K562 (cell line): ENCODE measurements at regions not wholly inside any gene's neighbourhood (a gene's known extent, or its start where the extent isn't known, plus 50 kb on each side); places are given as distances from the start of the nearest gene placed in this dataset.

Experiments
- ATAC-seq: fragments of 200-7000 bp; cut with Tn5 transposase; 3 replicates; pipeline ENCODE4 v1.9.1; 2020; ENCODE audit warnings: moderate library complexity
- BruUV-seq: library from RNA; stranded (reverse); fragments of 400-500 nt; replicated peaks from 2 replicates; lab custom pipeline; 2021; lab: Mats Ljungman, UMichigan
- CTCF ChIA-PET: fragments of 300-600 bp; formaldehyde crosslinking; extraction: SDS; loops from one replicate; lab custom pipeline; 2021; ENCODE audit warnings: low intra/inter-chr PET ratio; lab: Yijun Ruan, JAX
- POLR2A ChIA-PET: fragments of 300-600, 350-650 bp; sonication (Branson Sonifier 250); formaldehyde crosslinking; extraction: SDS; loops from one replicate; lab custom pipeline; 2021; ENCODE audit warnings: antibody characterized with exemption, inconsistent platforms; lab: Yijun Ruan, JAX
- DNase-seq, 4 experiments: peaks; one replicate each; pipeline versions ENCODE4 v3.0.0 to v3.0.0-alpha.2; 2011 to 2018; ENCODE audit warnings: low spot score in 3 of 4, mixed read lengths in 3 of 4; ENCODE audit errors: extremely low read depth in 1 of 4
- FAIRE-seq: peaks from 2 replicates; lab custom pipeline; 2011; peaks lifted over from hg19 to GRCh38; lab: Jason Lieb, UNC
- H2AFZ ChIP-seq: 2 replicates; pipeline ENCODE4 v1.6.0; 2011; ENCODE audit warnings: low read depth, low read length, control low read depth, inconsistent platforms
- H3K27ac ChIP-seq: fragments of 200-600 bp; 3 replicates; pipeline ENCODE4 v1.8.0; 2011; ENCODE audit warnings: low read depth, mild to moderate bottlenecking, control low read depth, inconsistent platforms, low read length, moderate library complexity, mixed read lengths; ENCODE audit errors: extremely low read depth
- H3K27me3 ChIP-seq, 2 experiments: fragments of 300-600 bp in 1 of 2; 2 replicates in 1 of 2; 3 replicates in 1 of 2; pipeline versions ENCODE4 v1.6.0 to v1.8.0; 2011; ENCODE audit warnings: inconsistent platforms in 2 of 2, low read length in 2 of 2, mild to moderate bottlenecking in 1 of 2, mixed read lengths in 1 of 2, moderate library complexity in 1 of 2; ENCODE audit not compliant: control insufficient read depth in 2 of 2, insufficient read depth in 2 of 2
- H3K36me3 ChIP-seq: fragments of 300-600 bp; 3 replicates; pipeline ENCODE4 v1.8.0; 2011; ENCODE audit warnings: mild to moderate bottlenecking, low read length, inconsistent platforms; ENCODE audit not compliant: control insufficient read depth, insufficient read depth
- H3K4me1 ChIP-seq, 2 experiments: fragments of 200-600 bp in 1 of 2; replicated peaks in 1 of 2; 2 replicates in 1 of 2; 3 replicates in 1 of 2; pipeline versions ENCODE4 v1.5.1 to v1.8.0; 2011; ENCODE audit warnings: inconsistent platforms in 2 of 2, low read length in 2 of 2, mild to moderate bottlenecking in 1 of 2, mixed read lengths in 1 of 2, moderate library complexity in 1 of 2; ENCODE audit not compliant: control insufficient read depth in 2 of 2, insufficient read depth in 2 of 2
- H3K4me2 ChIP-seq: 2 replicates; pipeline ENCODE4 v1.6.1; 2011; ENCODE audit warnings: low read length, control low read depth, inconsistent platforms, mixed read lengths; ENCODE audit not compliant: insufficient read depth
- H3K4me3 ChIP-seq: fragments of 200-600 bp; sonication (generic), shearing (Covaris generic); 2 replicates; pipeline ENCODE4 v1.5.1; 2016; ENCODE audit warnings: control low read depth, inconsistent platforms
- H3K79me2 ChIP-seq: fragments of 200-600 bp; 3 replicates; pipeline ENCODE4 v1.8.0; 2011; ENCODE audit warnings: low read length, inconsistent platforms; ENCODE audit not compliant: control insufficient read depth, insufficient read depth
- H3K9ac ChIP-seq, 2 experiments: 2 replicates each; pipeline versions ENCODE4 v1.6.0 to v1.6.1; 2011; ENCODE audit warnings: low read depth in 2 of 2, low read length in 2 of 2, control low read depth in 1 of 2, inconsistent platforms in 1 of 2, mild to moderate bottlenecking in 1 of 2, mixed read lengths in 1 of 2; ENCODE audit not compliant: insufficient read depth in 1 of 2
- H3K9me1 ChIP-seq: one replicate; pipeline ENCODE4 v1.6.0; 2011; ENCODE audit warnings: inconsistent platforms, mild to moderate bottlenecking, low read length, moderate library complexity; ENCODE audit not compliant: control insufficient read depth, insufficient read depth
- H3K9me3 ChIP-seq: replicated peaks from 2 replicates; pipeline ENCODE4 v1.5.1; 2011; ENCODE audit warnings: low read depth, low read length, inconsistent platforms; ENCODE audit not compliant: control insufficient read depth, insufficient read depth
- H4K20me1 ChIP-seq: replicated peaks from 2 replicates; pipeline ENCODE4 v1.6.1; 2011; ENCODE audit warnings: low read length, inconsistent platforms, mixed read lengths; ENCODE audit not compliant: control insufficient read depth, insufficient read depth
- EP400 ChIP-seq: fragments of 450-650 bp; IDR thresholded peaks from 2 replicates; pipeline ENCODE4 v1.6.1; 2017; ENCODE audit warnings: antibody characterized with exemption, mild to moderate bottlenecking, moderate library complexity
- HMGXB4 ChIP-seq: sonication (generic); formaldehyde crosslinking; IDR thresholded peaks from 2 replicates; pipeline ENCODE4 v1.8.1; 2023; ENCODE audit warnings: mild to moderate bottlenecking, missing genetic modification reagents
- KDM5B ChIP-seq: fragments of 200-600 bp; sonication (generic); IDR thresholded peaks from 2 replicates; pipeline ENCODE4 v1.6.1; 2012; ENCODE audit warnings: low read depth, mild to moderate bottlenecking, moderate library complexity, low read length, control low read depth, inconsistent platforms; ENCODE audit not compliant: insufficient replicate concordance
- LEF1 ChIP-seq: fragments of 450-650 bp; IDR thresholded peaks from 2 replicates; pipeline ENCODE4 v1.6.1; 2016; ENCODE audit warnings: mild to moderate bottlenecking
- RBM25 ChIP-seq: fragments of 200-400 bp; formaldehyde crosslinking; IDR thresholded peaks from 2 replicates; pipeline ENCODE4 v1.6.1; 2018; ENCODE audit warnings: low read length, low read depth, moderate library complexity; ENCODE audit not compliant: severe bottlenecking
- TRIM24 ChIP-seq, 2 experiments: fragments of 450-650 bp; IDR thresholded peaks; 2 replicates each; pipeline ENCODE4 v1.6.1; 2016
- ZNF408 ChIP-seq: fragments of 250-450 bp; sonication (Bioruptor Pico); IDR thresholded peaks from 2 replicates; pipeline ENCODE4 v1.4.0; 2020; ENCODE audit warnings: low read depth, mild to moderate bottlenecking, moderate library complexity
- ZNF518B ChIP-seq: fragments of 250-450 bp; sonication (Bioruptor Pico); IDR thresholded peaks from 2 replicates; pipeline ENCODE4 v1.5.0; 2021; ENCODE audit warnings: mild to moderate bottlenecking, moderate library complexity
- ZNF77 ChIP-seq: fragments of 250-450 bp; sonication (Bioruptor Pico); IDR thresholded peaks from 2 replicates; pipeline ENCODE4 v1.5.0; 2020
- WGBS: fragments of 100-300 bp; shearing (Covaris generic); methylation state at CpG from one replicate; pipeline ENCODE4 v1.1.6; 2016; ENCODE audit warnings: low coverage, mixed read lengths; ENCODE audit not compliant: insufficient coverage; ENCODE audit errors: missing lambda C conversion rate; 5-methylcytosine and 5-hydroxymethylcytosine counted together
- in situ Hi-C: fragments of 300-500 bp; cut with MboI; formaldehyde crosslinking; loops from 4 replicates; pipeline ENCODE4 v1.15.0; 2018; ENCODE audit warnings: inconsistent platforms, mixed read lengths
- intact Hi-C: fragments of 100-400 bp; cut with micrococcal nuclease; formaldehyde crosslinking; loops from 2 replicates; pipeline ENCODE4 v1.14.2; 2022
- TF ChIP-seq, protein P1 (sequence below): sonication (generic); formaldehyde crosslinking; IDR thresholded peaks from 2 replicates; pipeline ENCODE4 v1.8.0; 2023; ENCODE audit warnings: missing genetic modification reagents, mild to moderate bottlenecking, borderline replicate concordance

DNA sequence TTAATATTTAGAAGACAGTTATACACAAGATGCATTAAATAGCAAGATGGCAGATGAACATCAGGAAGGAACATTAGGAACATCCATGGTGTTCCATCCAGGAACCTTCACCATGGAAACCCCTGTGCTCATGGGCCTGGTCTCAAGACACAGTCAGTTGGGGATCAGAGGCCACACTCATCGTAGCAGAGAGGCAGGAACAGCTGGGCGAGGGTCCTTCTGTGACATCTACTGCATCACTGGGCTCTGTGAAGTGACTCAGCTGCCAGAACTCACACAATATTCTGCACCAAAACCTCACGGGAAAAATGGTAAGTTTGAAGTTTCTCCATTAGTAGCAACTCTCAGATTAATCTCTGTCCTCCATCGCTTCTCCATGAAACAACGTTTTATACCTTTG is 356.6 kb downstream of the PREX1 start:
- Histone ChIP-seq H3K9me3 (no peaks in the 10 kb centered on the region), H3K79me2 (no peaks in the 10 kb centered on the region), H3K9ac (no peak overlapping the region), H3K27ac (no peak overlapping the region), H3K27me3 (peaks cover 6 to 46% of the 10 kb centered on the region in 2 experiments; a peak in 4 of 5 replicates), H3K4me2 (no peak overlapping the region), H2AFZ (no peak overlapping the region), H3K36me3 (no peaks in the 10 kb centered on the region), H4K20me1 (0 out of 2 replicates have a peak, but pooled peaks cover 4% of the 10 kb centered on the region), H3K9me1 (no peaks in the 10 kb centered on the region), H3K4me3 (no peak overlapping the region), H3K4me1 (no peaks in the 10 kb centered on the region)
- no peak for ATAC-seq
- TF ChIP-seq LEF1 (no peak), ZNF518B (no peak), HMGXB4 (CRISPR knock-in tag) (no peak), EP400 (no peak), KDM5B (no peak), ZNF408 (CRISPR knock-in tag) (no peak), TRIM24 (IDR thresholded peaks at IDR 0.05) (no peak), ZNF77 (no peak), RBM25 (no peak)
- TF ChIP-seq, protein P1, sequence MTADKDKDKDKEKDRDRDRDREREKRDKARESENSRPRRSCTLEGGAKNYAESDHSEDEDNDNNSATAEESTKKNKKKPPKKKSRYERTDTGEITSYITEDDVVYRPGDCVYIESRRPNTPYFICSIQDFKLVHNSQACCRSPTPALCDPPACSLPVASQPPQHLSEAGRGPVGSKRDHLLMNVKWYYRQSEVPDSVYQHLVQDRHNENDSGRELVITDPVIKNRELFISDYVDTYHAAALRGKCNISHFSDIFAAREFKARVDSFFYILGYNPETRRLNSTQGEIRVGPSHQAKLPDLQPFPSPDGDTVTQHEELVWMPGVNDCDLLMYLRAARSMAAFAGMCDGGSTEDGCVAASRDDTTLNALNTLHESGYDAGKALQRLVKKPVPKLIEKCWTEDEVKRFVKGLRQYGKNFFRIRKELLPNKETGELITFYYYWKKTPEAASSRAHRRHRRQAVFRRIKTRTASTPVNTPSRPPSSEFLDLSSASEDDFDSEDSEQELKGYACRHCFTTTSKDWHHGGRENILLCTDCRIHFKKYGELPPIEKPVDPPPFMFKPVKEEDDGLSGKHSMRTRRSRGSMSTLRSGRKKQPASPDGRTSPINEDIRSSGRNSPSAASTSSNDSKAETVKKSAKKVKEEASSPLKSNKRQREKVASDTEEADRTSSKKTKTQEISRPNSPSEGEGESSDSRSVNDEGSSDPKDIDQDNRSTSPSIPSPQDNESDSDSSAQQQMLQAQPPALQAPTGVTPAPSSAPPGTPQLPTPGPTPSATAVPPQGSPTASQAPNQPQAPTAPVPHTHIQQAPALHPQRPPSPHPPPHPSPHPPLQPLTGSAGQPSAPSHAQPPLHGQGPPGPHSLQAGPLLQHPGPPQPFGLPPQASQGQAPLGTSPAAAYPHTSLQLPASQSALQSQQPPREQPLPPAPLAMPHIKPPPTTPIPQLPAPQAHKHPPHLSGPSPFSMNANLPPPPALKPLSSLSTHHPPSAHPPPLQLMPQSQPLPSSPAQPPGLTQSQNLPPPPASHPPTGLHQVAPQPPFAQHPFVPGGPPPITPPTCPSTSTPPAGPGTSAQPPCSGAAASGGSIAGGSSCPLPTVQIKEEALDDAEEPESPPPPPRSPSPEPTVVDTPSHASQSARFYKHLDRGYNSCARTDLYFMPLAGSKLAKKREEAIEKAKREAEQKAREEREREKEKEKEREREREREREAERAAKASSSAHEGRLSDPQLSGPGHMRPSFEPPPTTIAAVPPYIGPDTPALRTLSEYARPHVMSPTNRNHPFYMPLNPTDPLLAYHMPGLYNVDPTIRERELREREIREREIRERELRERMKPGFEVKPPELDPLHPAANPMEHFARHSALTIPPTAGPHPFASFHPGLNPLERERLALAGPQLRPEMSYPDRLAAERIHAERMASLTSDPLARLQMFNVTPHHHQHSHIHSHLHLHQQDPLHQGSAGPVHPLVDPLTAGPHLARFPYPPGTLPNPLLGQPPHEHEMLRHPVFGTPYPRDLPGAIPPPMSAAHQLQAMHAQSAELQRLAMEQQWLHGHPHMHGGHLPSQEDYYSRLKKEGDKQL (CRISPR knock-in tag), result no peak
- 1% methylated on average over 5 of the region's 5 CpGs for WGBS
- FAIRE-seq, result no peak
- intact Hi-C loops, result no loop called here
- in situ Hi-C loops, result no loop called here
- DNase-seq, result no peak
- ChIA-PET POLR2A (no interaction called here), CTCF (no interaction called here)
- no TSS peak for BruUV-seq
